ENCODE measurements at regions not wholly inside any gene's neighbourhood (a gene's known extent, or its start where the extent isn't known, plus 50 kb on each side); places are given as distances from the start of the nearest gene placed in this dataset.
"Not testable (repeated sequence)": the region's sequence is repeated elsewhere in the genome, so short reads cannot be mapped to it uniquely, and the experiment has no call there.

- peak; percentile 66 for DNase-seq (ENCODE audit: low spot score)
Observed at GRCh38 chr12:46492471-46493085, 120.0 kb upstream of the SLC38A2 start.

- no peak for DNase-seq (ENCODE audit: low spot score)
Observed at GRCh38 chr12:46491548-46491947, 119.0 kb upstream of the SLC38A2 start.

- no peak for DNase-seq (ENCODE audit: low spot score)
Observed at GRCh38 chr12:46490635-46491034, 118.1 kb upstream of the SLC38A2 start.

- DNase-seq (ENCODE audit: low spot score): no peak
Observed at GRCh38 chr12:46489951-46490388, 117.4 kb upstream of the SLC38A2 start.

- no peak for DNase-seq (ENCODE audit: low spot score)
Observed at GRCh38 chr12:46487567-46488131, 115.1 kb upstream of the SLC38A2 start.

- DNase-seq (ENCODE audit: low spot score): no peak
Observed at GRCh38 chr12:46486588-46486987, 114.0 kb upstream of the SLC38A2 start.

GRCh38 chr12:46485853-46486252, 113.3 kb upstream of the SLC38A2 start:
- DNase-seq (ENCODE audit: low spot score): no peak

GRCh38 chr12:46484396-46485061, 112.0 kb upstream of the SLC38A2 start:
- DNase-seq (ENCODE audit: low spot score): no peak

- DNase-seq (ENCODE audit: low spot score): no peak
Observed at GRCh38 chr12:46483572-46484395, 111.2 kb upstream of the SLC38A2 start.

GRCh38 chr12:46480724-46481123, 108.2 kb upstream of the SLC38A2 start:
- no peak for DNase-seq (ENCODE audit: low spot score)

- DNase-seq (ENCODE audit: low spot score): no peak
Observed at GRCh38 chr12:46480316-46480715, 107.7 kb upstream of the SLC38A2 start.

GRCh38 chr12:46478123-46478522, 105.5 kb upstream of the SLC38A2 start:
- no peak for DNase-seq (ENCODE audit: low spot score)

GRCh38 chr12:46477541-46477940, 105.0 kb upstream of the SLC38A2 start:
- no peak for DNase-seq (ENCODE audit: low spot score)

- DNase-seq (ENCODE audit: low spot score): no peak
Observed at GRCh38 chr12:46475972-46476645, 103.5 kb upstream of the SLC38A2 start.

- DNase-seq (ENCODE audit: low spot score): not testable (repeated sequence)
Observed at GRCh38 chr12:46474385-46474784, 101.8 kb upstream of the SLC38A2 start.

GRCh38 chr12:46473634-46474329, 101.2 kb upstream of the SLC38A2 start:
- DNase-seq (ENCODE audit: low spot score): peak; percentile 82

GRCh38 chr12:46472893-46473633, 100.5 kb upstream of the SLC38A2 start:
- DNase-seq (ENCODE audit: low spot score): peak; percentile 67

GRCh38 chr12:46472144-46472705, 99.7 kb upstream of the SLC38A2 start:
- DNase-seq (ENCODE audit: low spot score): no peak

GRCh38 chr12:46471404-46471803, 98.8 kb upstream of the SLC38A2 start:
- DNase-seq (ENCODE audit: low spot score): no peak

- no peak for DNase-seq (ENCODE audit: low spot score)
Observed at GRCh38 chr12:46470975-46471374, 98.4 kb upstream of the SLC38A2 start.
